PFSK-1 (cell line): ENCODE measurements at regions not wholly inside any gene's neighbourhood (a gene's known extent, or its start where the extent isn't known, plus 50 kb on each side); places are given as distances from the start of the nearest gene placed in this dataset.

ENCODE experiments used
- FOXP2 ChIP-seq: optimal IDR thresholded peaks from 2 replicates; pipeline ENCODE3; 2011; ENCODE audit warnings: borderline replicate concordance, control low read depth, inconsistent platforms; ENCODE audit not compliant: insufficient read depth; ENCODE audit errors: extremely low read length, extremely low read depth
- POLR2AphosphoS5 ChIP-seq: IDR thresholded peaks from 2 replicates; pipeline ENCODE4 v1.6.1; 2012; ENCODE audit warnings: low read depth, mild to moderate bottlenecking, control low read depth, low read length, moderate library complexity
- REST ChIP-seq, 2 experiments: IDR thresholded peaks; 2 replicates each; pipeline versions ENCODE4 v1.6.1 to v1.8.0; 2011 to 2012; ENCODE audit warnings: low read depth in 2 of 2, low read length in 2 of 2, control low read depth in 1 of 2, inconsistent platforms in 1 of 2, mild to moderate bottlenecking in 1 of 2, moderate library complexity in 1 of 2; ENCODE audit not compliant: insufficient read depth in 1 of 2
- SIN3A ChIP-seq: IDR thresholded peaks from 2 replicates; pipeline ENCODE4 v1.6.1; 2012; ENCODE audit warnings: mild to moderate bottlenecking, low read length, moderate library complexity, borderline replicate concordance; ENCODE audit not compliant: insufficient read depth
- TAF1 ChIP-seq: IDR thresholded peaks from 2 replicates; pipeline ENCODE4 v1.6.1; 2012; ENCODE audit warnings: low read length, control low read depth, borderline replicate concordance; ENCODE audit not compliant: insufficient read depth

GRCh38 chr13:72559716-72560115 lies 167.7 kb downstream of the MZT1 start:
- TF ChIP-seq TAF1 = no peak

GRCh38 chr13:72556945-72557344 lies 170.5 kb downstream of the MZT1 start:
- TF ChIP-seq FOXP2 (no peak), SIN3A (no peak)

- no peak for TF ChIP-seq REST (IDR thresholded peaks at IDR 0.05; ENCODE audit: insufficient read depth in 1 of 2, low read depth in 2 of 2, low read length in 2 of 2)
Observed at GRCh38 chr13:72555601-72556000, 171.8 kb downstream of the MZT1 start.

GRCh38 chr13:72552731-72553130 lies 174.7 kb downstream of the MZT1 start:
- no peak for TF ChIP-seq REST (IDR thresholded peaks at IDR 0.05; ENCODE audit: insufficient read depth in 1 of 2, low read depth in 2 of 2, low read length in 2 of 2)
- no peak for TF ChIP-seq SIN3A
- no peak for TF ChIP-seq POLR2AphosphoS5
- no peak for TF ChIP-seq TAF1
- no peak for TF ChIP-seq FOXP2

GRCh38 chr13:72545030-72545719 lies 182.3 kb downstream of the MZT1 start:
- TF ChIP-seq REST (IDR thresholded peaks at IDR 0.05; ENCODE audit: insufficient read depth in 1 of 2, low read depth in 2 of 2, low read length in 2 of 2) (no peak), SIN3A (no peak), FOXP2 (no peak), POLR2AphosphoS5 (no peak), TAF1 (no peak)

GRCh38 chr13:72544042-72544441 lies 183.4 kb downstream of the MZT1 start:
- TF ChIP-seq FOXP2 = no peak
- no peak for TF ChIP-seq REST (IDR thresholded peaks at IDR 0.05; ENCODE audit: insufficient read depth in 1 of 2, low read depth in 2 of 2, low read length in 2 of 2)
- no peak for TF ChIP-seq TAF1
- TF ChIP-seq POLR2AphosphoS5 = no peak
- no peak for TF ChIP-seq SIN3A
